SK-N-SH treated with all-trans-retinoic acid at 6 μM for 48 hours (cell line): ENCODE measurements at regions not wholly inside any gene's neighbourhood (a gene's known extent, or its start where the extent isn't known, plus 50 kb on each side); places are given as distances from the start of the nearest gene placed in this dataset.

Experiments used
- ATAC-seq: fragments of 200-7000 bp; cut with Tn5 transposase; 3 replicates; pipeline ENCODE4 v1.9.1; 2020; ENCODE audit warnings: mild to moderate bottlenecking, moderate library complexity
- BACH2 ChIP-seq: fragments of 250-450 bp; sonication (Bioruptor Pico); IDR thresholded peaks from 2 replicates; pipeline ENCODE4 v1.9.0; 2021; ENCODE audit warnings: mild to moderate bottlenecking, borderline replicate concordance
- CSDC2 ChIP-seq: fragments of 250-450 bp; sonication (Bioruptor Pico); IDR thresholded peaks from 2 replicates; pipeline ENCODE4 v1.5.0; 2020; ENCODE audit warnings: mild to moderate bottlenecking, moderate library complexity
- ESRRG ChIP-seq: fragments of 250-450 bp; sonication (Bioruptor Pico); IDR thresholded peaks from 2 replicates; pipeline ENCODE4 v1.6.1; 2021; ENCODE audit warnings: mild to moderate bottlenecking
- GLIS3 ChIP-seq: fragments of 250-450 bp; sonication (Bioruptor Pico); IDR thresholded peaks from 2 replicates; pipeline ENCODE4 v1.5.0; 2020; ENCODE audit warnings: mild to moderate bottlenecking, moderate library complexity
- ISL1 ChIP-seq: fragments of 250-450 bp; sonication (Bioruptor Pico); IDR thresholded peaks from 2 replicates; pipeline ENCODE4 v2.1.2; 2022; ENCODE audit warnings: mild to moderate bottlenecking, moderate library complexity
- OSR1 ChIP-seq: fragments of 250-450 bp; sonication (Bioruptor Pico); IDR thresholded peaks from 2 replicates; pipeline ENCODE4 v1.8.0; 2022; ENCODE audit warnings: moderate library complexity, mild to moderate bottlenecking, inconsistent platforms
- PPARA ChIP-seq: fragments of 250-450 bp; sonication (Bioruptor Pico); IDR thresholded peaks from 2 replicates; pipeline ENCODE4 v1.5.0; 2020; ENCODE audit warnings: mild to moderate bottlenecking, borderline replicate concordance
- RARB ChIP-seq: fragments of 250-450 bp; sonication (Bioruptor Pico); IDR thresholded peaks from 2 replicates; pipeline ENCODE4 v1.8.0; 2021; ENCODE audit warnings: mild to moderate bottlenecking, moderate library complexity
- SNAI2 ChIP-seq: fragments of 250-450 bp; sonication (Bioruptor Pico); IDR thresholded peaks from 2 replicates; pipeline ENCODE4 v1.5.0; 2020; ENCODE audit warnings: mild to moderate bottlenecking, moderate library complexity
- TCF4 ChIP-seq: fragments of 250-450 bp; sonication (Bioruptor Pico); IDR thresholded peaks from 2 replicates; pipeline ENCODE4 v1.8.0; 2021; ENCODE audit warnings: mild to moderate bottlenecking, moderate library complexity, borderline replicate concordance
- TOX ChIP-seq: fragments of 250-450 bp; sonication (Bioruptor Pico); IDR thresholded peaks from 2 replicates; pipeline ENCODE4 v1.8.0; 2021; ENCODE audit warnings: mild to moderate bottlenecking, moderate library complexity, borderline replicate concordance
- ZC3H10 ChIP-seq: fragments of 250-450 bp; sonication (Bioruptor Pico); IDR thresholded peaks from 2 replicates; pipeline ENCODE4 v1.5.1; 2021; ENCODE audit warnings: mild to moderate bottlenecking, moderate library complexity
- ZFP3 ChIP-seq: fragments of 250-450 bp; sonication (Bioruptor Pico); IDR thresholded peaks from 2 replicates; pipeline ENCODE4 v1.5.0; 2020; ENCODE audit warnings: mild to moderate bottlenecking, moderate library complexity
- ZFP30 ChIP-seq: fragments of 450-650 bp; formaldehyde crosslinking; IDR thresholded peaks from 2 replicates; pipeline ENCODE4 v1.5.0; 2022; ENCODE audit warnings: mild to moderate bottlenecking, moderate library complexity
- ZNF565 ChIP-seq: fragments of 450-650 bp; formaldehyde crosslinking; conservative IDR thresholded peaks from 2 replicates; pipeline ENCODE4 v1.5.0; 2020; ENCODE audit warnings: low read depth, mild to moderate bottlenecking, moderate library complexity
- ZNF70 ChIP-seq: fragments of 450-650 bp; formaldehyde crosslinking; IDR thresholded peaks from 2 replicates; pipeline ENCODE4 v1.5.0; 2020; ENCODE audit warnings: mild to moderate bottlenecking, moderate library complexity
- ZNF8 ChIP-seq: fragments of 450-650 bp; formaldehyde crosslinking; IDR thresholded peaks from 2 replicates; pipeline ENCODE4 v1.5.0; 2020; ENCODE audit warnings: mild to moderate bottlenecking, moderate library complexity
- TF ChIP-seq, protein P1 (sequence below): fragments of 250-450 bp; sonication (Bioruptor Pico); IDR thresholded peaks from 2 replicates; pipeline ENCODE4 v1.5.1; 2021; ENCODE audit warnings: mild to moderate bottlenecking, moderate library complexity
- TF ChIP-seq, protein P2 (sequence below): fragments of 250-450 bp; sonication (Bioruptor Pico); IDR thresholded peaks from 2 replicates; pipeline ENCODE4 v1.5.0; 2020; ENCODE audit warnings: mild to moderate bottlenecking, moderate library complexity
- TF ChIP-seq, protein P3 (sequence below): fragments of 250-450 bp; sonication (Bioruptor Pico); IDR thresholded peaks from 2 replicates; pipeline ENCODE4 v1.8.0; 2021; ENCODE audit warnings: low read depth, mild to moderate bottlenecking, moderate library complexity, borderline replicate concordance
- TF ChIP-seq, protein P4 (sequence below): fragments of 250-450 bp; sonication (Bioruptor Pico); IDR thresholded peaks from 2 replicates; pipeline ENCODE4 v1.5.1; 2020; ENCODE audit warnings: low read depth, mild to moderate bottlenecking, moderate library complexity

DNA sequence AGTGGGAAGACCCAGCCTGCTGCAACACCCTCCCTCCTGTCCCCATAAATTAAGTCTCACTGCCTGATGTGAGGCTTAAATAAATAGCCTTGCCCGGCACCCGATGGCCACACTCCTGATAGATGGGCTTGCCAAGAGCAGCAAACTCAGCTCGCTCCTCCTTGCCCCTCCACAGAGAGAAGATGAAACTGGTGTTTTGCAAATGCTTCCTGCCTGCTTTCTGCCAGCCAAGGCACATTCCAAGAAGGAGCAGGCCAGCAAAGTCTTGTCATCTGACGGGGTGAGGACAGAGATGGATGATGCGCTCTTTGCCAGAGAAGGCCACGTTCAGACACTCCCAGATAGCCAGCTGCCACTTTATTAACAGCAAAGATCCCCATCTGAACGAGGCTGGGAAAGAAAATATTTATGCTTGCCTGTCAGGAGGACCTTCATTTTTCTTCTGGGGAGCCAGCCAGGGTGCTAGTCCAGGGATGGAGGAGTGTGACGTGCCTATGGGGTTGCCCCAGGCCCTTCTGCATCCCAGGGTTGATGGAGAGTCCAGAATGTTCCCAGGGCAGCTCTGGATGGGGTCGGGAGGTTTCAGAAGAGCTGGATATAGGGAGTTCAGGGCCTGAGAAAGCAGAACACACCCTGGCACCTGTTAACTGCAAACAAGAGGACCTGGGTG lies 265.4 kb downstream of the FOXD2 start:
- peak; percentile 28 for ATAC-seq
- TF ChIP-seq ISL1 (CRISPR knock-in tag), result no peak
- TF ChIP-seq ZNF8, result no peak
- no peak for TF ChIP-seq OSR1 (CRISPR knock-in tag)
- TF ChIP-seq, protein P1, sequence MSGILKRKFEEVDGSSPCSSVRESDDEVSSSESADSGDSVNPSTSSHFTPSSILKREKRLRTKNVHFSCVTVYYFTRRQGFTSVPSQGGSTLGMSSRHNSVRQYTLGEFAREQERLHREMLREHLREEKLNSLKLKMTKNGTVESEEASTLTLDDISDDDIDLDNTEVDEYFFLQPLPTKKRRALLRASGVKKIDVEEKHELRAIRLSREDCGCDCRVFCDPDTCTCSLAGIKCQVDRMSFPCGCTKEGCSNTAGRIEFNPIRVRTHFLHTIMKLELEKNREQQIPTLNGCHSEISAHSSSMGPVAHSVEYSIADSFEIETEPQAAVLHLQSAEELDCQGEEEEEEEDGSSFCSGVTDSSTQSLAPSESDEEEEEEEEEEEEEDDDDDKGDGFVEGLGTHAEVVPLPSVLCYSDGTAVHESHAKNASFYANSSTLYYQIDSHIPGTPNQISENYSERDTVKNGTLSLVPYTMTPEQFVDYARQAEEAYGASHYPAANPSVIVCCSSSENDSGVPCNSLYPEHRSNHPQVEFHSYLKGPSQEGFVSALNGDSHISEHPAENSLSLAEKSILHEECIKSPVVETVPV (CRISPR knock-in tag), result no peak
- no peak for TF ChIP-seq ZNF70 (CRISPR knock-in tag)
- no peak for TF ChIP-seq ESRRG
- TF ChIP-seq ZC3H10 (CRISPR knock-in tag), result no peak
- no peak for TF ChIP-seq CSDC2
- no peak for TF ChIP-seq GLIS3 (CRISPR knock-in tag)
- no peak for TF ChIP-seq TOX (CRISPR knock-in tag)

DNA sequence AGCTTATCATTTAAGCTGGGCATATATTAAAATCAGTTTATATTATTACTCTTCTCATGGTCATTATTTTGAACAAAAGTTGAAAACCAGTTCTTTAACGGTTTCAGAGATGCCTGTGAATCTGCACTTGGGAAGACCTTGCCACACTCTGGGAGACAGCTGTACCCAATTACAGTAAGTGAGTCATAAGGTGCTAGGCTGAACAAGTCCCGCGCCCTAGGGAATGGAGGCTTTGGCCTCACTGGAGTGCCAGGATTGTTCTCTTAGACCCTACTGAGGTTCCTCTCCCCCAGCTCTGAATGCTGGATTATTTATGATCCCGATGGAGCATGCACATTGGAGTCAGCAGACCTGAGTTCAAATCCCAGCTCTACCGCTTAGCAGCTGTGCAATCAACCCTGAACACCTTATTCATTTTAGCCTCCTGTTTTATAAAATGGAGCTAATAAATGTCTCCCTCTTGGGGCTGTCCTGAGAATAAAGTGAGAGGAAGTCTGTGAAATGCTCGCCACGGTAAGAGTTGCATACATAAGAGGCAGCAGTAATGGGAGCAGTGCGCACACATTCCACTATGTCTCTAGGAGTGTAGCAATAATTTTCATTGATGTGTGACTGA lies 266.2 kb downstream of the FOXD2 start:
- peak; percentile 83 for ATAC-seq
- TF ChIP-seq ZC3H10 (CRISPR knock-in tag) (no peak), ZNF70 (CRISPR knock-in tag) (no peak), SNAI2 (CRISPR knock-in tag) (no peak), CSDC2 (no peak), TCF4 (CRISPR knock-in tag) (no peak), ZNF565 (no peak)

DNA sequence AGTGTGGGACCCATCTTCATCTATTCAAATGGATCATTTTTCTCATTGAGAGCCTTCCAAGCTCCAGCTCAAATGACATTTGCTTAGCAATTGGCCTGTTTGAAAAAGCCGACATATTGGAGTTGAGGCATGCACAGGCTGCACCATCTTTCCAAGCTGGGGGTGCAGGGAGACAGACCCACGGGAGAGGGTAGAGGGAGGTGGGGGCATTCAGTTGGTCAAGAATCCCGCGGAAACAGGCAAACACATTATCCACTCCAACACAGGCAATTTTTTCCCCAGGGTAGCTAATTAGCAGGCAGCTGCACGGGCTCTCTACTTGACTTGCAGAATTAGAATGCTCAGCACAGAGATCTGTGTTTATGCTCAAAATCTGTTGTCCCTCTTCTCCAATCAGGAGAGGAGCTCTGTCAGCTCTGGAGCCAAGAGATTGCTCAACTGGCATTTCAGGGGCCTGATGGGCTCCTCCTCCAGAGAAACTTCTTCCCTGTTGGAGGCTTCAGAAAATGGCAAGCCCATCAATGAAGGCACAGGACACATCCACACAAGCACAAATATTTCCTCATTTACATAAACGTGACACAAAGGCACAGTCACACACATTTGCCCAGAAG lies 267.8 kb downstream of the FOXD2 start:
- no peak for ATAC-seq
- TF ChIP-seq SNAI2 (CRISPR knock-in tag) (no peak), ISL1 (CRISPR knock-in tag) (no peak), GLIS3 (CRISPR knock-in tag) (no peak), ZFP3 (no peak), TOX (CRISPR knock-in tag) (no peak), BACH2 (CRISPR knock-in tag) (no peak), ZNF70 (CRISPR knock-in tag) (no peak), ZFP30 (CRISPR knock-in tag) (no peak)
- TF ChIP-seq, protein P2, sequence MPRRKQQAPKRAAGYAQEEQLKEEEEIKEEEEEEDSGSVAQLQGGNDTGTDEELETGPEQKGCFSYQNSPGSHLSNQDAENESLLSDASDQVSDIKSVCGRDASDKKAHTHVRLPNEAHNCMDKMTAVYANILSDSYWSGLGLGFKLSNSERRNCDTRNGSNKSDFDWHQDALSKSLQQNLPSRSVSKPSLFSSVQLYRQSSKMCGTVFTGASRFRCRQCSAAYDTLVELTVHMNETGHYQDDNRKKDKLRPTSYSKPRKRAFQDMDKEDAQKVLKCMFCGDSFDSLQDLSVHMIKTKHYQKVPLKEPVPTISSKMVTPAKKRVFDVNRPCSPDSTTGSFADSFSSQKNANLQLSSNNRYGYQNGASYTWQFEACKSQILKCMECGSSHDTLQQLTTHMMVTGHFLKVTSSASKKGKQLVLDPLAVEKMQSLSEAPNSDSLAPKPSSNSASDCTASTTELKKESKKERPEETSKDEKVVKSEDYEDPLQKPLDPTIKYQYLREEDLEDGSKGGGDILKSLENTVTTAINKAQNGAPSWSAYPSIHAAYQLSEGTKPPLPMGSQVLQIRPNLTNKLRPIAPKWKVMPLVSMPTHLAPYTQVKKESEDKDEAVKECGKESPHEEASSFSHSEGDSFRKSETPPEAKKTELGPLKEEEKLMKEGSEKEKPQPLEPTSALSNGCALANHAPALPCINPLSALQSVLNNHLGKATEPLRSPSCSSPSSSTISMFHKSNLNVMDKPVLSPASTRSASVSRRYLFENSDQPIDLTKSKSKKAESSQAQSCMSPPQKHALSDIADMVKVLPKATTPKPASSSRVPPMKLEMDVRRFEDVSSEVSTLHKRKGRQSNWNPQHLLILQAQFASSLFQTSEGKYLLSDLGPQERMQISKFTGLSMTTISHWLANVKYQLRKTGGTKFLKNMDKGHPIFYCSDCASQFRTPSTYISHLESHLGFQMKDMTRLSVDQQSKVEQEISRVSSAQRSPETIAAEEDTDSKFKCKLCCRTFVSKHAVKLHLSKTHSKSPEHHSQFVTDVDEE (CRISPR knock-in tag), result no peak
- TF ChIP-seq, protein P3, sequence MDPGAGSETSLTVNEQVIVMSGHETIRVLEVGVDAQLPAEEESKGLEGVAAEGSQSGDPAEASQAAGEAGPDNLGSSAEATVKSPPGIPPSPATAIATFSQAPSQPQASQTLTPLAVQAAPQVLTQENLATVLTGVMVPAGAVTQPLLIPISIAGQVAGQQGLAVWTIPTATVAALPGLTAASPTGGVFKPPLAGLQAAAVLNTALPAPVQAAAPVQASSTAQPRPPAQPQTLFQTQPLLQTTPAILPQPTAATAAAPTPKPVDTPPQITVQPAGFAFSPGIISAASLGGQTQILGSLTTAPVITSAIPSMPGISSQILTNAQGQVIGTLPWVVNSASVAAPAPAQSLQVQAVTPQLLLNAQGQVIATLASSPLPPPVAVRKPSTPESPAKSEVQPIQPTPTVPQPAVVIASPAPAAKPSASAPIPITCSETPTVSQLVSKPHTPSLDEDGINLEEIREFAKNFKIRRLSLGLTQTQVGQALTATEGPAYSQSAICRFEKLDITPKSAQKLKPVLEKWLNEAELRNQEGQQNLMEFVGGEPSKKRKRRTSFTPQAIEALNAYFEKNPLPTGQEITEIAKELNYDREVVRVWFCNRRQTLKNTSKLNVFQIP, result no peak
- TF ChIP-seq, all 23 proteins: peak for 0

DNA sequence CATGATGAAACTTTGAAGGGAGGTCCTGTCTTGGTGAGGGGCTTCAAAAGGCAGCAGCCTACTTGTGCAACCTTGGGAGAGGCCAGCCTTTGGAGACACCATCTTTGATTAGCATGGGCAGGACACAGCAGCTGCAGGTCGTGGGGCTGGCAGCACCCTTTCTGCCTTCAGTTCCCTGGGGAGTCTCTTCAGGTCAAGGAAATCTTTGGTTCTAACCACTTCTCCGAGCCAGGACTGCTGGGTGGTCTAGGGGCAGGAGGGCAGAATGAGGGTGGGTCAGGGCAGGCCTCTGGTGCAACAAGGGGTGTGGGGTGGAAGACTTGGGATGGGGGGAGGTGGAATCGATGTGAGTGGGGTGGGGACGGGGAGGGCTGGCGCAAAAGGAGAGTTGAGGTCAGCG lies 269.7 kb downstream of the FOXD2 start:
- ATAC-seq, result no peak
- TF ChIP-seq ZNF70 (CRISPR knock-in tag) (no peak), ISL1 (CRISPR knock-in tag) (no peak), PPARA (CRISPR knock-in tag) (no peak), ESRRG (no peak), ZC3H10 (CRISPR knock-in tag) (no peak), ZNF565 (no peak), ZFP30 (CRISPR knock-in tag) (no peak), RARB (CRISPR knock-in tag) (no peak), GLIS3 (CRISPR knock-in tag) (no peak), BACH2 (CRISPR knock-in tag) (no peak), OSR1 (CRISPR knock-in tag) (no peak)
- TF ChIP-seq, protein P1 (CRISPR knock-in tag), result no peak
- TF ChIP-seq, protein P4, sequence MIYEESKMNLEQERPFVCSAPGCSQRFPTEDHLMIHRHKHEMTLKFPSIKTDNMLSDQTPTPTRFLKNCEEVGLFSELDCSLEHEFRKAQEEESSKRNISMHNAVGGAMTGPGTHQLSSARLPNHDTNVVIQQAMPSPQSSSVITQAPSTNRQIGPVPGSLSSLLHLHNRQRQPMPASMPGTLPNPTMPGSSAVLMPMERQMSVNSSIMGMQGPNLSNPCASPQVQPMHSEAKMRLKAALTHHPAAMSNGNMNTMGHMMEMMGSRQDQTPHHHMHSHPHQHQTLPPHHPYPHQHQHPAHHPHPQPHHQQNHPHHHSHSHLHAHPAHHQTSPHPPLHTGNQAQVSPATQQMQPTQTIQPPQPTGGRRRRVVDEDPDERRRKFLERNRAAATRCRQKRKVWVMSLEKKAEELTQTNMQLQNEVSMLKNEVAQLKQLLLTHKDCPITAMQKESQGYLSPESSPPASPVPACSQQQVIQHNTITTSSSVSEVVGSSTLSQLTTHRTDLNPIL (CRISPR knock-in tag), result no peak
- TF ChIP-seq, protein P3, result no peak
